ENCODE measurements at regions not wholly inside any gene's neighbourhood (a gene's known extent, or its start where the extent isn't known, plus 50 kb on each side); places are given as distances from the start of the nearest gene placed in this dataset.
"Not testable (repeated sequence)": the region's sequence is repeated elsewhere in the genome, so short reads cannot be mapped to it uniquely, and the experiment has no call there.

GRCh38 chr6:68197356-68197755, 437.7 kb upstream of the ADGRB3 start:
- H2AFZ ChIP-seq = no peak overlapping the region
- no peak overlapping the region for H3K27ac ChIP-seq
- H3K79me2 ChIP-seq = no peaks in the 10 kb centered on the region
- H3K27me3 ChIP-seq (ENCODE audit: control insufficient read depth, insufficient read depth, low read length) = no peaks in the 10 kb centered on the region
- no peak overlapping the region for H3K4me3 ChIP-seq (ENCODE audit: low read depth, low read length)
- TF ChIP-seq CTCF (IDR thresholded peaks at IDR 0.05) = no peak
- H3K9me3 ChIP-seq (ENCODE audit: control insufficient read depth, low read length) = peaks cover 5% of the 10 kb centered on the region
- H3K9ac ChIP-seq = no peak overlapping the region
- H3K4me2 ChIP-seq (ENCODE audit: low read length) = no peak overlapping the region
- no peaks in the 10 kb centered on the region for H3K36me3 ChIP-seq (ENCODE audit: control insufficient read depth, insufficient read depth, low read length)
- H3K4me1 ChIP-seq = no peaks in the 10 kb centered on the region

- no peak for TF ChIP-seq CTCF (IDR thresholded peaks at IDR 0.05)
- Histone ChIP-seq H3K9me3 (ENCODE audit: control insufficient read depth, low read length) (peaks cover 5% of the 10 kb centered on the region), H3K27ac (no peak overlapping the region), H3K4me3 (ENCODE audit: low read depth, low read length) (no peak overlapping the region), H3K36me3 (ENCODE audit: control insufficient read depth, insufficient read depth, low read length) (no peaks in the 10 kb centered on the region), H3K9ac (no peak overlapping the region), H2AFZ (no peak overlapping the region), H3K4me1 (no peaks in the 10 kb centered on the region), H3K27me3 (ENCODE audit: control insufficient read depth, insufficient read depth, low read length) (no peaks in the 10 kb centered on the region), H3K4me2 (ENCODE audit: low read length) (no peak overlapping the region), H3K79me2 (no peaks in the 10 kb centered on the region)
Measured at GRCh38 chr6:68196645-68197044, 438.4 kb upstream of the ADGRB3 start.

GRCh38 chr6:68195753-68196152, 439.3 kb upstream of the ADGRB3 start:
- H3K4me2 ChIP-seq (ENCODE audit: low read length); H3K9me3 ChIP-seq (ENCODE audit: control insufficient read depth, low read length); H3K79me2 ChIP-seq; H2AFZ ChIP-seq; H3K36me3 ChIP-seq (ENCODE audit: control insufficient read depth, insufficient read depth, low read length); H3K4me1 ChIP-seq; H3K27me3 ChIP-seq (ENCODE audit: control insufficient read depth, insufficient read depth, low read length); H3K27ac ChIP-seq; H3K9ac ChIP-seq; H3K4me3 ChIP-seq (ENCODE audit: low read depth, low read length): not testable (repeated sequence)

- H3K4me1 ChIP-seq = no peaks in the 10 kb centered on the region
- H3K4me3 ChIP-seq (ENCODE audit: low read depth, low read length) = no peak overlapping the region
- H3K27me3 ChIP-seq (ENCODE audit: control insufficient read depth, insufficient read depth, low read length) = no peaks in the 10 kb centered on the region
- no peak overlapping the region for H3K27ac ChIP-seq
- TF ChIP-seq CTCF (IDR thresholded peaks at IDR 0.05) = no peak
- no peak overlapping the region for H3K4me2 ChIP-seq (ENCODE audit: low read length)
- no peak overlapping the region for H3K9ac ChIP-seq
- H3K9me3 ChIP-seq (ENCODE audit: control insufficient read depth, low read length) = peaks cover 5% of the 10 kb centered on the region
- H2AFZ ChIP-seq = no peak overlapping the region
- H3K36me3 ChIP-seq (ENCODE audit: control insufficient read depth, insufficient read depth, low read length) = no peaks in the 10 kb centered on the region
- H3K79me2 ChIP-seq = no peaks in the 10 kb centered on the region
Measured at GRCh38 chr6:68194846-68195478, 440.1 kb upstream of the ADGRB3 start.

- Histone ChIP-seq H3K9ac (no peak overlapping the region), H3K4me2 (ENCODE audit: low read length) (no peak overlapping the region), H3K4me1 (no peaks in the 10 kb centered on the region), H3K4me3 (ENCODE audit: low read depth, low read length) (no peak overlapping the region), H3K79me2 (no peaks in the 10 kb centered on the region), H3K27me3 (ENCODE audit: control insufficient read depth, insufficient read depth, low read length) (no peaks in the 10 kb centered on the region), H3K9me3 (ENCODE audit: control insufficient read depth, low read length) (peaks cover 5% of the 10 kb centered on the region), H3K36me3 (ENCODE audit: control insufficient read depth, insufficient read depth, low read length) (no peaks in the 10 kb centered on the region), H3K27ac (no peak overlapping the region), H2AFZ (no peak overlapping the region)
- TF ChIP-seq CTCF (IDR thresholded peaks at IDR 0.05) = no peak
Measured at GRCh38 chr6:68192988-68193387, 442.1 kb upstream of the ADGRB3 start.
